HG02870 (cell line): ENCODE measurements at regions not wholly inside any gene's neighbourhood (a gene's known extent, or its start where the extent isn't known, plus 50 kb on each side); places are given as distances from the start of the nearest gene placed in this dataset.

Source experiments
- ATAC-seq: cut with Tn5 transposase; IDR thresholded peaks from one replicate; pipeline ENCODE4 v1.9.1; 2021; ENCODE audit warnings: mild to moderate bottlenecking, moderate library complexity; ENCODE audit not compliant: unreplicated experiment

GRCh38 chr13:53200498-53201453 lies 172.2 kb downstream of the OLFM4 start:
- ATAC-seq, result no peak

GRCh38 chr13:53201454-53202225 lies 173.0 kb downstream of the OLFM4 start:
- no peak for ATAC-seq

- ATAC-seq, result no peak
These were observed 176.0 kb downstream of the OLFM4 start for GRCh38 chr13:53204598-53204997.

GRCh38 chr13:53206455-53206854 lies 177.8 kb downstream of the OLFM4 start:
- ATAC-seq, result no peak

- ATAC-seq, result no peak
These were observed 178.9 kb downstream of the OLFM4 start for GRCh38 chr13:53207556-53207955.

GRCh38 chr13:53214433-53214832 lies 185.8 kb downstream of the OLFM4 start:
- no peak for ATAC-seq

GRCh38 chr13:53215563-53215962 lies 186.9 kb downstream of the OLFM4 start:
- ATAC-seq, result no peak

- ATAC-seq, result no peak
These were observed 188.2 kb downstream of the OLFM4 start for GRCh38 chr13:53216773-53217172.

GRCh38 chr13:53217194-53217593 lies 188.6 kb downstream of the OLFM4 start:
- no peak for ATAC-seq

- ATAC-seq, result no peak
These were observed 191.4 kb downstream of the OLFM4 start for GRCh38 chr13:53220038-53220437.

GRCh38 chr13:53237696-53238095 lies 209.1 kb downstream of the OLFM4 start:
- no peak for ATAC-seq

- ATAC-seq, result no peak
These were observed 209.6 kb downstream of the OLFM4 start for GRCh38 chr13:53238261-53238660.

- ATAC-seq, result no peak
These were observed 211.9 kb downstream of the OLFM4 start for GRCh38 chr13:53240401-53241025.

GRCh38 chr13:53241891-53242348 lies 213.3 kb downstream of the OLFM4 start:
- ATAC-seq, result no peak

GRCh38 chr13:53249236-53249635 lies 220.6 kb downstream of the OLFM4 start:
- no peak for ATAC-seq

- ATAC-seq, result peak; percentile 91
These were observed 221.8 kb downstream of the OLFM4 start for GRCh38 chr13:53250272-53250875.

- ATAC-seq, result no peak
These were observed 222.4 kb downstream of the OLFM4 start for GRCh38 chr13:53250977-53251376.

GRCh38 chr13:53254500-53254899 lies 225.9 kb downstream of the OLFM4 start:
- no peak for ATAC-seq

- ATAC-seq, result no peak
These were observed 227.2 kb downstream of the OLFM4 start for GRCh38 chr13:53255795-53256194.

GRCh38 chr13:53260594-53260993 lies 232.0 kb downstream of the OLFM4 start:
- no peak for ATAC-seq
